WTC11 (cell line): ENCODE measurements at regions not wholly inside any gene's neighbourhood (a gene's known extent, or its start where the extent isn't known, plus 50 kb on each side); places are given as distances from the start of the nearest gene placed in this dataset.

Experiments used
- ELF4 ChIP-seq: sonication (generic); formaldehyde crosslinking; IDR thresholded peaks from 2 replicates; pipeline ENCODE4 v1.8.1; 2022; ENCODE audit warnings: low read depth, mild to moderate bottlenecking, moderate library complexity, missing genetic modification reagents
- FOXJ3 ChIP-seq: sonication (generic); formaldehyde crosslinking; IDR thresholded peaks from 2 replicates; pipeline ENCODE4 v1.9.0; 2021; ENCODE audit warnings: missing genetic modification reagents, mild to moderate bottlenecking, borderline replicate concordance
- NFE2L1 ChIP-seq: sonication (generic); formaldehyde crosslinking; IDR thresholded peaks from 2 replicates; pipeline ENCODE4 v1.8.1; 2023; ENCODE audit warnings: missing genetic modification reagents
- ZNF121 ChIP-seq: sonication (generic); formaldehyde crosslinking; IDR thresholded peaks from 2 replicates; pipeline ENCODE4 v1.8.0; 2023; ENCODE audit warnings: missing genetic modification reagents
- TF ChIP-seq, protein P1 (sequence below): fragments of 200-600 bp; IDR thresholded peaks from 2 replicates; pipeline ENCODE4 v1.8.0; 2022; ENCODE audit warnings: antibody characterized with exemption
- TF ChIP-seq, protein P2 (sequence below): sonication (generic); formaldehyde crosslinking; IDR thresholded peaks from 2 replicates; pipeline ENCODE4 v1.8.1; 2023; ENCODE audit warnings: mild to moderate bottlenecking, missing genetic modification reagents
- TF ChIP-seq, protein P3 (sequence below): sonication (generic); formaldehyde crosslinking; IDR thresholded peaks from 2 replicates; pipeline ENCODE4 v1.8.0; 2022; ENCODE audit warnings: missing genetic modification reagents

DNA sequence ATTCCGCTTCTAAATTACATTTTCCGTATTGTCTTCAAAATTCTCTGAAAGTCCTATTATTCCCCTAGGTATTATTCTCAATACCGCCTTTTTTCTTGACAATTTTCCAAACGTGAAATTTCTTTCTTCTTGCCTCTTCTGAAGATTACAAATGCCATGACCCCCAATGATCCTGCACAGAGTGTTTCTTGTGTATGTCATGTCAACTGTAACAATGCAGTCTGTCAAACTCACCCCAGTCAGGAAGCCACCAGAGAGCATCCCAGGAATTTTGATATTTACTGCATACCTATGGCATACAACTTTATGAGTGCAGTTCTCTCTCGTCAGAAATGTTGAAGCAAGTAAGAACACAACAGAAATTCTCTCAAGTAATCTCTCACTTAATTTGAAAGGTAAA is 847.3 kb upstream of the CDH8 start:
- TF ChIP-seq FOXJ3 (CRISPR knock-in tag): no peak
- TF ChIP-seq, protein P1, sequence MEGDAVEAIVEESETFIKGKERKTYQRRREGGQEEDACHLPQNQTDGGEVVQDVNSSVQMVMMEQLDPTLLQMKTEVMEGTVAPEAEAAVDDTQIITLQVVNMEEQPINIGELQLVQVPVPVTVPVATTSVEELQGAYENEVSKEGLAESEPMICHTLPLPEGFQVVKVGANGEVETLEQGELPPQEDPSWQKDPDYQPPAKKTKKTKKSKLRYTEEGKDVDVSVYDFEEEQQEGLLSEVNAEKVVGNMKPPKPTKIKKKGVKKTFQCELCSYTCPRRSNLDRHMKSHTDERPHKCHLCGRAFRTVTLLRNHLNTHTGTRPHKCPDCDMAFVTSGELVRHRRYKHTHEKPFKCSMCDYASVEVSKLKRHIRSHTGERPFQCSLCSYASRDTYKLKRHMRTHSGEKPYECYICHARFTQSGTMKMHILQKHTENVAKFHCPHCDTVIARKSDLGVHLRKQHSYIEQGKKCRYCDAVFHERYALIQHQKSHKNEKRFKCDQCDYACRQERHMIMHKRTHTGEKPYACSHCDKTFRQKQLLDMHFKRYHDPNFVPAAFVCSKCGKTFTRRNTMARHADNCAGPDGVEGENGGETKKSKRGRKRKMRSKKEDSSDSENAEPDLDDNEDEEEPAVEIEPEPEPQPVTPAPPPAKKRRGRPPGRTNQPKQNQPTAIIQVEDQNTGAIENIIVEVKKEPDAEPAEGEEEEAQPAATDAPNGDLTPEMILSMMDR: no peak
- no peak for TF ChIP-seq ELF4 (CRISPR knock-in tag)
- TF ChIP-seq, protein P2, sequence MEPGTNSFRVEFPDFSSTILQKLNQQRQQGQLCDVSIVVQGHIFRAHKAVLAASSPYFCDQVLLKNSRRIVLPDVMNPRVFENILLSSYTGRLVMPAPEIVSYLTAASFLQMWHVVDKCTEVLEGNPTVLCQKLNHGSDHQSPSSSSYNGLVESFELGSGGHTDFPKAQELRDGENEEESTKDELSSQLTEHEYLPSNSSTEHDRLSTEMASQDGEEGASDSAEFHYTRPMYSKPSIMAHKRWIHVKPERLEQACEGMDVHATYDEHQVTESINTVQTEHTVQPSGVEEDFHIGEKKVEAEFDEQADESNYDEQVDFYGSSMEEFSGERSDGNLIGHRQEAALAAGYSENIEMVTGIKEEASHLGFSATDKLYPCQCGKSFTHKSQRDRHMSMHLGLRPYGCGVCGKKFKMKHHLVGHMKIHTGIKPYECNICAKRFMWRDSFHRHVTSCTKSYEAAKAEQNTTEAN (CRISPR knock-in tag): no peak
- no peak for TF ChIP-seq NFE2L1 (CRISPR knock-in tag)
- no peak for TF ChIP-seq ZNF121 (CRISPR knock-in tag)
- TF ChIP-seq, protein P3, sequence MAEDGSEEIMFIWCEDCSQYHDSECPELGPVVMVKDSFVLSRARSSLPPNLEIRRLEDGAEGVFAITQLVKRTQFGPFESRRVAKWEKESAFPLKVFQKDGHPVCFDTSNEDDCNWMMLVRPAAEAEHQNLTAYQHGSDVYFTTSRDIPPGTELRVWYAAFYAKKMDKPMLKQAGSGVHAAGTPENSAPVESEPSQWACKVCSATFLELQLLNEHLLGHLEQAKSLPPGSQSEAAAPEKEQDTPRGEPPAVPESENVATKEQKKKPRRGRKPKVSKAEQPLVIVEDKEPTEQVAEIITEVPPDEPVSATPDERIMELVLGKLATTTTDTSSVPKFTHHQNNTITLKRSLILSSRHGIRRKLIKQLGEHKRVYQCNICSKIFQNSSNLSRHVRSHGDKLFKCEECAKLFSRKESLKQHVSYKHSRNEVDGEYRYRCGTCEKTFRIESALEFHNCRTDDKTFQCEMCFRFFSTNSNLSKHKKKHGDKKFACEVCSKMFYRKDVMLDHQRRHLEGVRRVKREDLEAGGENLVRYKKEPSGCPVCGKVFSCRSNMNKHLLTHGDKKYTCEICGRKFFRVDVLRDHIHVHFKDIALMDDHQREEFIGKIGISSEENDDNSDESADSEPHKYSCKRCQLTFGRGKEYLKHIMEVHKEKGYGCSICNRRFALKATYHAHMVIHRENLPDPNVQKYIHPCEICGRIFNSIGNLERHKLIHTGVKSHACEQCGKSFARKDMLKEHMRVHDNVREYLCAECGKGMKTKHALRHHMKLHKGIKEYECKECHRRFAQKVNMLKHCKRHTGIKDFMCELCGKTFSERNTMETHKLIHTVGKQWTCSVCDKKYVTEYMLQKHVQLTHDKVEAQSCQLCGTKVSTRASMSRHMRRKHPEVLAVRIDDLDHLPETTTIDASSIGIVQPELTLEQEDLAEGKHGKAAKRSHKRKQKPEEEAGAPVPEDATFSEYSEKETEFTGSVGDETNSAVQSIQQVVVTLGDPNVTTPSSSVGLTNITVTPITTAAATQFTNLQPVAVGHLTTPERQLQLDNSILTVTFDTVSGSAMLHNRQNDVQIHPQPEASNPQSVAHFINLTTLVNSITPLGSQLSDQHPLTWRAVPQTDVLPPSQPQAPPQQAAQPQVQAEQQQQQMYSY (CRISPR knock-in tag): no peak
